ENCODE measurements at regions not wholly inside any gene's neighbourhood (a gene's known extent, or its start where the extent isn't known, plus 50 kb on each side); places are given as distances from the start of the nearest gene placed in this dataset.

DNA sequence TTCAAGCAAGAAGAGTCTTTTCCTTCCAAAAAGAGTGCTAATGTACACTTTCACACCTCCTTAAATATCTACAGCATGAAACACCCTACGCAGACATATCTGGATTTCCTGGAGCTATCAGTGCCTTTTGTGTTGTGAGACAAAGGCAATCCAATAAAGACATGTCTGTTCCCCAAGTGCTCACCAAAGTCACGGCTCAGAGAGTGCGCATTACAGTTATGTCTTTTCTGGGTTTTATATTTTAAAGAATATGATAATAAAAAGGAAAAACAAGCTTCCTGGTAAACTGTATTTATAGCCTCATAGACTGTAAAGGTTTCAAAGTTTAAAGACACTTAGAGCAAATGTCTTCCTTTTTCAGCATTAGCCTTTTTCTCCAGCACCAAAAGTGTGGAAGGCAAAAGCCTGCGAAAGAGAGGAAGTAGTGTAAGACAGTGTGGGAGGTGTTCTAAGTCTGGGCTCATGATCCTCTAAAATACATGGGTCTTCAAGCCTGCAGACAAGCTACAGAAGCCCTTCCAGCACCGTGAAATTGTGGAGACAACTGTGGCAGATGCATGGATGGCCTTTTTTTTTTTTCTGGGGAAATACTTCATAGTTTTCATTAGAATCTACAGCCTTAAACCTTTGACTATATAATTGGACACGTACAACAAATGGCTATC is 135.0 kb upstream of the SLC35B3 start:
- TF ChIP-seq, protein P1, sequence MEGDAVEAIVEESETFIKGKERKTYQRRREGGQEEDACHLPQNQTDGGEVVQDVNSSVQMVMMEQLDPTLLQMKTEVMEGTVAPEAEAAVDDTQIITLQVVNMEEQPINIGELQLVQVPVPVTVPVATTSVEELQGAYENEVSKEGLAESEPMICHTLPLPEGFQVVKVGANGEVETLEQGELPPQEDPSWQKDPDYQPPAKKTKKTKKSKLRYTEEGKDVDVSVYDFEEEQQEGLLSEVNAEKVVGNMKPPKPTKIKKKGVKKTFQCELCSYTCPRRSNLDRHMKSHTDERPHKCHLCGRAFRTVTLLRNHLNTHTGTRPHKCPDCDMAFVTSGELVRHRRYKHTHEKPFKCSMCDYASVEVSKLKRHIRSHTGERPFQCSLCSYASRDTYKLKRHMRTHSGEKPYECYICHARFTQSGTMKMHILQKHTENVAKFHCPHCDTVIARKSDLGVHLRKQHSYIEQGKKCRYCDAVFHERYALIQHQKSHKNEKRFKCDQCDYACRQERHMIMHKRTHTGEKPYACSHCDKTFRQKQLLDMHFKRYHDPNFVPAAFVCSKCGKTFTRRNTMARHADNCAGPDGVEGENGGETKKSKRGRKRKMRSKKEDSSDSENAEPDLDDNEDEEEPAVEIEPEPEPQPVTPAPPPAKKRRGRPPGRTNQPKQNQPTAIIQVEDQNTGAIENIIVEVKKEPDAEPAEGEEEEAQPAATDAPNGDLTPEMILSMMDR (IDR thresholded peaks at IDR 0.05 in 2 of 3, conservative IDR thresholded peaks at IDR 0.05 in 1 of 3; ENCODE audit: borderline replicate concordance in 1 of 3, insufficient read depth in 1 of 3, low read depth in 2 of 3, low read length in 2 of 3): no peak
- TF ChIP-seq SIN3A (IDR thresholded peaks at IDR 0.05; ENCODE audit: low read depth) (no peak), POLR2A (IDR thresholded peaks at IDR 0.05; ENCODE audit: borderline replicate concordance, extremely low read depth, insufficient read depth, insufficient read length) (no peak), SRF (IDR thresholded peaks at IDR 0.05; ENCODE audit: low read depth) (no peak), POLR2AphosphoS5 (IDR thresholded peaks at IDR 0.05; ENCODE audit: low read depth, low read length) (no peak), EZH2phosphoT487 (IDR thresholded peaks at IDR 0.05; ENCODE audit: borderline replicate concordance) (no peak), TCF7L2 (IDR thresholded peaks at IDR 0.05; ENCODE audit: borderline replicate concordance, extremely low read depth, insufficient read depth, insufficient read length) (no peak), EZH2 (IDR thresholded peaks at IDR 0.05) (no peak)
